ENCODE measurements at regions not wholly inside any gene's neighbourhood (a gene's known extent, or its start where the extent isn't known, plus 50 kb on each side); places are given as distances from the start of the nearest gene placed in this dataset.

DNA sequence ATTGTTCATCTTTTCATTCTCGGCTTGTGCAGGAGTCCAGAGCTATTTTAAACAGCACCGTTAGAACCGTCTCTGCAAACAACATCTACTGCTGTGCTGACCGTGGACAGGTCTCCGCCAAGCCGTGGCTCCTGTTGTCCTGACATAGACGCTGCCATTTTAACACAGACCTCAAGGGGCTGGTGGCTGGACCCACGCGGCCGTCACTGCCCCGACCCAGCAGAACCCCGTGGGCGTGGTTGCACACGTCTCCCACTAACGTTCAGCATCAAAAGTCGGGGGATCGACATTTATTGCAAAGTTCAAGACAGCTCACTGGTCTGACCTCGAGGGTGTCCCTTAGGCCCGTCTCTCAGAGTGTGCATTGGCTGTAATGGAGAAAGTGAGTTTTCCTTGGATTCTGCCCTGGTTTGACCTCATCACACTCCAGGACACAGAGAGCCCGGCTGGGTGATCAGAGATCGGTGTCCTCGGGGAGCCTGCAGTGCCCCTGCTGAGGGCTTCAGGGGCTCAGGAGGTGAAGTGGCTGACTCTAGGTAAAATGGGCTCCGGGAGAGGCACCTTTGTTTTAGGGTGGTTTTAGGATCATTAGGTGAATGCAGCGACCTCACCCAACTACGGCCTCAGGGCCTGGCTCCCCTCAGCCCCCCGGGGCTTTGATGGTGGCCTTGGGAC lies 363.2 kb downstream of the THBS2 start:
- H3K4me1 ChIP-seq (ENCODE audit: control insufficient read depth, insufficient read depth, low read length, poor library complexity, severe bottlenecking), result peaks cover 6% of the 10 kb centered on the region
- no peak overlapping the region for H3K27ac ChIP-seq (ENCODE audit: insufficient read depth, low read length, poor library complexity, severe bottlenecking)
- no peak overlapping the region for H3K4me3 ChIP-seq (ENCODE audit: insufficient read depth, low read depth, low read length, poor library complexity, severe bottlenecking)
- H3K9me3 ChIP-seq (ENCODE audit: control insufficient read depth, low read length), result no peaks in the 10 kb centered on the region
- no peak for DNase-seq
- no peaks in the 10 kb centered on the region for H3K27me3 ChIP-seq (replicated peaks; ENCODE audit: control insufficient read depth, insufficient read depth, low read length, poor library complexity, severe bottlenecking)
- no peaks in the 10 kb centered on the region for H3K36me3 ChIP-seq (ENCODE audit: control insufficient read depth, insufficient read depth, low read length)

DNA sequence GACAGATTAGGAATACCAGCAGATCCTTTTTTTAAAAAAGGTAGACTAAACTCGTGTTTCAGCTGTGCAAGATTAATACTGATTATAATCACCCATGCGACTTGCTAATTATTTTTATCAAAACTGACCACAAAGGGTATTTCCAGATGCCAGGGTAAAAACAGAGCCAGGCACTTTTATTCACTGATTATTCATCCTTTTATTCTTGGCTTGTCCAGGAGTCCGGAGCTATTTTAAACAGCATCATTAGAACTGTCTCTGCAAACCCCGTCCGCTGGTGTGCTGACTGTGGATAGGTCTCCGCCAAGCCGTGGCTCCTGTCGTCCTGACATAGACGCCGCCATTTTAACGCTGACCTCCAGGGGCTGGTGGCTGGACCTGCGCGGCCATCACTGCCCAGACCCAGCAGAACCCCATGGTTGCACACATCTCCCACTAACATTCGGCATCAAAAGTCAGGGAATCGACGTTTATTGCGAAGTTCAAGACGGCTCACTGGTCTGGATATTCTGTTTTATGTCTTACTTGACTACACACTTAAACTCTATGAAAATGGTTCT lies 364.8 kb downstream of the THBS2 start:
- H3K27me3 ChIP-seq (replicated peaks; ENCODE audit: control insufficient read depth, insufficient read depth, low read length, poor library complexity, severe bottlenecking), result no peaks in the 10 kb centered on the region
- no peaks in the 10 kb centered on the region for H3K36me3 ChIP-seq (ENCODE audit: control insufficient read depth, insufficient read depth, low read length)
- H3K4me3 ChIP-seq (ENCODE audit: insufficient read depth, low read depth, low read length, poor library complexity, severe bottlenecking), result no peak overlapping the region
- DNase-seq, result no peak
- H3K4me1 ChIP-seq (ENCODE audit: control insufficient read depth, insufficient read depth, low read length, poor library complexity, severe bottlenecking), result peaks cover 5% of the 10 kb centered on the region
- H3K9me3 ChIP-seq (ENCODE audit: control insufficient read depth, low read length), result no peaks in the 10 kb centered on the region
- H3K27ac ChIP-seq (ENCODE audit: insufficient read depth, low read length, poor library complexity, severe bottlenecking), result no peak overlapping the region

DNA sequence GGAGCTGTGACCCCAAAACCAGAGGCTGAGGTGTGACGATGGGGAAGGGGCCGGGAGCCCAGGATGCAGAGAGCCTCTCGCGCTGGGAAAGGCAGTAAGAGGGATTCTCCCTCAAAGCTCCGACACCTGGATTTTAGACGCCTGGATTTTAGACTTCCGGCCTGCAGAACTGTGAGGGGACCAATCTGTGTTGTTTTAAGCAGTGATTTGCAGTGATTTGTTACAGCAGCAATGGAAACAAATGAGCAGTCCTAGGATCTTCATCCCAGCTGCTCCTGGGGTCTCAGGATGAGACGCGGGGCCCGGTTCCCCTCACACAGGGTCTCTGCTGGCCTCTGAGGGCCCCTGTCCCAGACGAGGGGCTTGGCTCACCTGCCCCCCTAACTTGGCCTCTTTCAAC lies 365.5 kb downstream of the THBS2 start:
- DNase-seq, result no peak
- Histone ChIP-seq H3K4me1 (ENCODE audit: control insufficient read depth, insufficient read depth, low read length, poor library complexity, severe bottlenecking) (peaks cover 7% of the 10 kb centered on the region), H3K9me3 (ENCODE audit: control insufficient read depth, low read length) (no peaks in the 10 kb centered on the region), H3K27me3 (replicated peaks; ENCODE audit: control insufficient read depth, insufficient read depth, low read length, poor library complexity, severe bottlenecking) (no peaks in the 10 kb centered on the region), H3K4me3 (ENCODE audit: insufficient read depth, low read depth, low read length, poor library complexity, severe bottlenecking) (no peak overlapping the region), H3K36me3 (ENCODE audit: control insufficient read depth, insufficient read depth, low read length) (no peaks in the 10 kb centered on the region), H3K27ac (ENCODE audit: insufficient read depth, low read length, poor library complexity, severe bottlenecking) (no peak overlapping the region)

DNA sequence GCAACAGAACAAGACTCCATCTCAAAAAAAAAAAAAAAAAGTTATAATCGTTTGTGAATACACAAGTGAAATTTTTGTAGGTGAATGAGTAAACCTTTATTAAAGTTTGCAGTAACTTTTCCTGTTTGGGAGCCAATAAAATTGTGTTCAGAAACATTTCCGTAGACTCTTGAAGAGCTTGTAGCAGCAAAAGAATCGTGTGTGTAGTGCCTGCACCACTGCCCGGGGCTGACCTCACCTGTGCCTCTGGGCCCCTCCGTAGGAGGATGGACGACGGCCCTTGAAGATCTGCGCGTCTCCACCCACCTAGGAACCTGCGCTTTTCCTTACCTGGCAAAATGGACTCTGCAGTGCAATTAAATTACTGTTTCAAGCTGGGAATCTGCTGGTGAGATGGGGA lies 366.0 kb downstream of the THBS2 start:
- Histone ChIP-seq H3K4me3 (ENCODE audit: insufficient read depth, low read depth, low read length, poor library complexity, severe bottlenecking) (no peak overlapping the region), H3K27ac (ENCODE audit: insufficient read depth, low read length, poor library complexity, severe bottlenecking) (no peak overlapping the region), H3K4me1 (ENCODE audit: control insufficient read depth, insufficient read depth, low read length, poor library complexity, severe bottlenecking) (peaks cover 7% of the 10 kb centered on the region), H3K9me3 (ENCODE audit: control insufficient read depth, low read length) (no peaks in the 10 kb centered on the region), H3K36me3 (ENCODE audit: control insufficient read depth, insufficient read depth, low read length) (no peaks in the 10 kb centered on the region), H3K27me3 (replicated peaks; ENCODE audit: control insufficient read depth, insufficient read depth, low read length, poor library complexity, severe bottlenecking) (no peaks in the 10 kb centered on the region)
- DNase-seq, result no peak

DNA sequence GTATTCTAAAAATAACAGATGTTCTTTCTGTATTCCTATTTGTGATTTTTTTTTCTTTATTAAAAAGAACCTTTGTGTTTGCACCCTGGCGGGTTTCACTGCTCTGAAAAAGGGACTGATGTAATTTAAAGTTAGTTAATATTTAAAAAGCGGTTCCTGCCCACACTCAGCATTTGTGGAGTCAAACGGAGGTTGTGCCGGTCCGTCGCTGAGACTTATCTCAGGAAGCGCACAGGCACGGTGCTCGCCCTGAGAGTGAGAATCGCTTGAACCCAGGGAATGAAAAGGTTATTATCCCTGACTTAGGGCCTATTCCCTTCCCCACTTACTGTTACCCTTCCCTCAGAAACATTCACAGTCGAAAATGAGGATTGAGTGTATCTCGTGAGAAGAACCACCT lies 366.7 kb downstream of the THBS2 start:
- peaks cover 7% of the 10 kb centered on the region for H3K4me1 ChIP-seq (ENCODE audit: control insufficient read depth, insufficient read depth, low read length, poor library complexity, severe bottlenecking)
- no peak overlapping the region for H3K4me3 ChIP-seq (ENCODE audit: insufficient read depth, low read depth, low read length, poor library complexity, severe bottlenecking)
- DNase-seq, result no peak
- no peaks in the 10 kb centered on the region for H3K36me3 ChIP-seq (ENCODE audit: control insufficient read depth, insufficient read depth, low read length)
- no peaks in the 10 kb centered on the region for H3K27me3 ChIP-seq (replicated peaks; ENCODE audit: control insufficient read depth, insufficient read depth, low read length, poor library complexity, severe bottlenecking)
- H3K9me3 ChIP-seq (ENCODE audit: control insufficient read depth, low read length), result no peaks in the 10 kb centered on the region
- no peak overlapping the region for H3K27ac ChIP-seq (ENCODE audit: insufficient read depth, low read length, poor library complexity, severe bottlenecking)

DNA sequence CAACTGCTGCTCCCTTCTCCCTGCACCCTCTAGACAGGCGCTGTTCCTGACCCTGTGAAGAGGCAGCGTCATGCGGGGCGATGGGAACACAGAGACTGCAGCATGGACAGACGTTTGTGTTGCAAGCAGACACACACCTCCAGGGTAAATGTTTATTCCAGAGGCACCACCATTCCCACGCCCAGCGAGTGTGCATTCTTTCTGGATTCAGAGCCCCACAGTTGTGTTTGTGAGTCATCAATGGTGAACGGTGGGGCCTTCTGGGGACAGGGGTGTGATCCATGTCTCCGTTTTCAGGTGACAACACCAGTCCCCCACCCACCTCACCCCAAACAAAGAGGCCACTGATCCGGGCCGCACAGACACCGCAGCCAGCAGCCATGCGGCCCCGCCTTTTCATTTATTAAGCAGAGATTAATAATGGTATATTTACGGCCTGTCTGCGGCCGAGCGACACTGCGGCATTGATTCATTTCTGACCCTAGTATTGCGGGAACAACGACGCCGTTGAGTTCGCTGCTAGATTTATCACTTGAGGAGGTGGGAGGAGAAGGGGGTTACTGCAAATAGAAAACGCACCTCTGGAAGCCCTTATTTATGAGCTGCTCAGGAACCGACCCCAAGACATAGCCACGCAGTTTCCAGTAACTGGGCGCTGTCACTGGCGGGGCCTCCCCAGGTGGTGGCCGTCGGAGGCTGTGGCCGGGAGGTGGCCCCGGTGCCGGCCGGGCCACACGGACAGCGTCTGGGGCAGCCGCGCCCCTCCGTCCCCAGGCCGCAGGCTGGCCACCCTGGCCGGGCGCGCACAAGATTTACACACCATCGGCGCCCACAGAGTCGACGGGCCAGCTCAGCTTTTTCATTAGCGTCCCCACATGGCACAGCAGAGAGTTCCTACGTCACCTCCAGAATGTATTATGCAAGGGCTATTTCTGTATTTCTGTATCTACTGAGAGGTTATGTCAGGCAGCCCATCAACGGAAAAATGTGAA lies 367.6 kb downstream of the THBS2 start:
- Histone ChIP-seq H3K9me3 (ENCODE audit: control insufficient read depth, low read length) (no peaks in the 10 kb centered on the region), H3K27ac (ENCODE audit: insufficient read depth, low read length, poor library complexity, severe bottlenecking) (no peak overlapping the region), H3K27me3 (replicated peaks; ENCODE audit: control insufficient read depth, insufficient read depth, low read length, poor library complexity, severe bottlenecking) (no peaks in the 10 kb centered on the region), H3K4me1 (ENCODE audit: control insufficient read depth, insufficient read depth, low read length, poor library complexity, severe bottlenecking) (peaks cover 7% of the 10 kb centered on the region), H3K4me3 (ENCODE audit: insufficient read depth, low read depth, low read length, poor library complexity, severe bottlenecking) (no peak overlapping the region), H3K36me3 (ENCODE audit: control insufficient read depth, insufficient read depth, low read length) (no peaks in the 10 kb centered on the region)
- no peak for DNase-seq

DNA sequence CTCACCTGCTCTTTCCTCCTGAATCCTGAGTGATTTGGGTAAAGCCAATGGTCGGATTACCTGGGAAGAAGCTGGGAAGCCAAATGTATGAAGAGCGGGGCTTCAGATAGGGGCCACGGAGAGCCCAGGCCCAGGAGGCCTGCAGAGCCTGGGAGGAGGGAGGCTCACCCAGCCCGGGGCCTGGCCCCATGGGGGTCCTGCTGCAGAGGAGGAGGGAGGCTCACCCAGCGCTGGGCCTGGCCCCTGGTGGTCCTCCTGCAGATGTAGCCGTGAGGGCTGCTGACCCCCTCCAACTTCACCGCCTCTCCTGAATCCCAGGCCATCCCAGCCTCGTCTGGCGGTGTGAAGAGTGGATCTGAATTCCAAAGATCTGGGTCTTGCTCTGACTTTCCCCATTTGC lies 368.4 kb downstream of the THBS2 start:
- Histone ChIP-seq H3K27ac (ENCODE audit: insufficient read depth, low read length, poor library complexity, severe bottlenecking) (no peak overlapping the region), H3K4me3 (ENCODE audit: insufficient read depth, low read depth, low read length, poor library complexity, severe bottlenecking) (no peak overlapping the region), H3K36me3 (ENCODE audit: control insufficient read depth, insufficient read depth, low read length) (no peaks in the 10 kb centered on the region), H3K27me3 (replicated peaks; ENCODE audit: control insufficient read depth, insufficient read depth, low read length, poor library complexity, severe bottlenecking) (no peaks in the 10 kb centered on the region), H3K9me3 (ENCODE audit: control insufficient read depth, low read length) (no peaks in the 10 kb centered on the region), H3K4me1 (ENCODE audit: control insufficient read depth, insufficient read depth, low read length, poor library complexity, severe bottlenecking) (peaks cover 7% of the 10 kb centered on the region)
- DNase-seq, result no peak

DNA sequence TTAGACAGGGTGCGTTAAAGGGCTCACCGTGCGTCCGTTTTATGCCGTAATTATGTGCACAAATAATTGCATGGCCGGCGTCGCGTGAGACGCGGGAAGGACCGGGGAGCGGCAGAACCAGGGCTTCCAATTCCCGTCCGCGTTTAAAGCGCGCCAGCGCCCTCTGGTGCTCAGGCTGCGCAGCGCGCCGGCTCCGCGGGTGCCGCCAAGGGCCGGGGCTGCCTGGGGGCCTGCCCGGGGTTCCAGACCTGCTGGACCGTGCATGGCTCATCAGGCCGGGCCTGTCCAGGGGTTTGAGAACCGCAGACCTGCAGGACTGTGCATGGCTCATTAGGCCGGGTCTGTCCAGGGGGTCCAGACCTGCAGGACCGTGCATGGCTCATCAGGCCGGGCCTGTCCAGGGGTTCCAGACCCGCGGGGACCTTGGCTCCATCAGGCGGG lies 369.0 kb downstream of the THBS2 start:
- Histone ChIP-seq H3K4me1 (ENCODE audit: control insufficient read depth, insufficient read depth, low read length, poor library complexity, severe bottlenecking) (peaks cover 7% of the 10 kb centered on the region), H3K27me3 (replicated peaks; ENCODE audit: control insufficient read depth, insufficient read depth, low read length, poor library complexity, severe bottlenecking) (no peaks in the 10 kb centered on the region), H3K9me3 (ENCODE audit: control insufficient read depth, low read length) (no peaks in the 10 kb centered on the region), H3K36me3 (ENCODE audit: control insufficient read depth, insufficient read depth, low read length) (no peaks in the 10 kb centered on the region), H3K27ac (ENCODE audit: insufficient read depth, low read length, poor library complexity, severe bottlenecking) (peak overlapping the region; percentile 36), H3K4me3 (ENCODE audit: insufficient read depth, low read depth, low read length, poor library complexity, severe bottlenecking) (peak overlapping the region; percentile 73)
- peak; percentile 40 to 44 (median 41) for DNase-seq

DNA sequence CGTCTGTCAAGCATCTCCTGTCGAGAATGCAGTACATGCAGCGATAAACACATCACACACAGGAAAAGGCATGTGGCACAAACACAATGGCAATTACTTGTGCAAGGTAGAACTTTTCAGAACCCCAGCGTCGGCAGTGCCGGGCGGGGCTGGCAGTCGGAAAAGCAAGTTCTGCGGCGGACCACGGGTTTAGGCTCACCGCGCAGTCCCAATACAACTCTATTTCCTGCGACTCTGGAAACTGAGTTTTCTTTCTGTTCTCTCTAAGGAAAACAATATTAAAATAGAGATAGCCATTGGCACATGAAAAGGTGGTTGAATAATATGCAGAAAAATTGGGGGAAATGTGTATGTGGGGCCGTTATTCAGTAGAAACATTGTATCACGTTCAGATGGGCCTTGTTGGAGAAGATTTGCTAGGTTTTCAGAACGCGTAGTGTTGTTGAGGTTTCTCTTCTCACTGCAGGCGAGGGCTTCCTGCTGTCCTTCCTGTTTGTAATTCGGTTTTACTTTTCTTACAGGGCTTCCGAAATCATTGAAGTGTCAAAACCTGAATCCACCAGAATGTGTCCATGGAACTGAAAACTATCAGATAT lies 369.5 kb downstream of the THBS2 start:
- H3K4me3 ChIP-seq (ENCODE audit: insufficient read depth, low read depth, low read length, poor library complexity, severe bottlenecking), result peak overlapping the region; percentile 73
- no peak for DNase-seq
- H3K36me3 ChIP-seq (ENCODE audit: control insufficient read depth, insufficient read depth, low read length), result no peaks in the 10 kb centered on the region
- peak overlapping the region; percentile 36 for H3K27ac ChIP-seq (ENCODE audit: insufficient read depth, low read length, poor library complexity, severe bottlenecking)
- H3K27me3 ChIP-seq (replicated peaks; ENCODE audit: control insufficient read depth, insufficient read depth, low read length, poor library complexity, severe bottlenecking), result no peaks in the 10 kb centered on the region
- H3K9me3 ChIP-seq (ENCODE audit: control insufficient read depth, low read length), result no peaks in the 10 kb centered on the region
- H3K4me1 ChIP-seq (ENCODE audit: control insufficient read depth, insufficient read depth, low read length, poor library complexity, severe bottlenecking), result peaks cover 7% of the 10 kb centered on the region

All from effector memory CD4-positive, alpha-beta T cell (primary cell).